ENCODE measurements at regions not wholly inside any gene's neighbourhood (a gene's known extent, or its start where the extent isn't known, plus 50 kb on each side); places are given as distances from the start of the nearest gene placed in this dataset.
A peak's percentile ranks its signal among the peaks of the same experiment; 100 is the strongest.

GRCh38 chr3:95418251-95418650, 1355.4 kb downstream of the NSUN3 start:
- no peak for DNase-seq
- in situ Hi-C loops (cut with MboI; ENCODE audit: low pct_unique_long_range_greater_than_20kb, low sequenced_read_pairs): no loop called here

DNA sequence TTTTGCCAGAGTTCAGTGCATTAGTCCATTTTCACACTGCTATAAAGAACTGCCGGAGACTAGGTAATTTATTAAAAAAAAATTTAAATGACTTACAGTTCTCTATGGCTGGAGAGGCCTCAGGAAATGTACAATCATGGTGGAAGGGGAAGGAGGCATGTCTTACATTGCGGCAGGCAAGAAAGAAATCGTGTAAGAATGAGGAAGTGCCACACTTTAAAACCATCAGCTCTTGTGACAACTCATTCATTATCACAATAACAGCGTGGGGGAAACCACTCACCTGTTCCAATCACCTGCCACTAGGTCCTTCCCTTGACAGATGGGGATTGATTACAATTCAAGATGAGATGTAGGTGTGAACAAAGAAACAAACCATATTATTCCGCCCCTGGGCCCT, 1361.4 kb downstream of the NSUN3 start:
- DNase-seq: peak; percentile 23
- in situ Hi-C loops (cut with MboI; ENCODE audit: low pct_unique_long_range_greater_than_20kb, low sequenced_read_pairs): no loop called here

GRCh38 chr3:95434491-95434890, 1371.6 kb downstream of the NSUN3 start:
- in situ Hi-C loops (cut with MboI; ENCODE audit: low pct_unique_long_range_greater_than_20kb, low sequenced_read_pairs): no loop called here
- DNase-seq: no peak

DNA sequence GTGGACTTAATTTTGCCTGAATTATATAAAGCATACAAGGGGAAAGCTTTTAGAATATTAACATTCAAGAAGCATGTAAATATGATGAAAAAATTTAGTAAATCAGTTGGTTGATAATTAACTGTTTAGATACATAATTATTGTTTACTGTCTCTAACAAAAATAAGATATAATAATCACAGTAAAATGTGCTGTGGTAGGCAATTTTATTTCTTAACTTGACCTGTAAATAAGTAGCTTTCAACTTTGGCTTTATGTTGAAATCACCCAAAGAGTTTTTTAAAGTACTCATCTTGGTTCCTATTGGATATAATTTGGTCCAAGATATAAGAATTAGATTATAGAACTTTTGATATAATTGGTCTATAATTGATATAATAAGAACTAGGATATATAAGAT, 1374.5 kb downstream of the NSUN3 start:
- in situ Hi-C loops (cut with MboI; ENCODE audit: low pct_unique_long_range_greater_than_20kb, low sequenced_read_pairs): no loop called here
- DNase-seq: no peak

GRCh38 chr3:95438274-95438673, 1375.4 kb downstream of the NSUN3 start:
- in situ Hi-C loops (cut with MboI; ENCODE audit: low pct_unique_long_range_greater_than_20kb, low sequenced_read_pairs): no loop called here

GRCh38 chr3:95442766-95443165, 1371.6 kb upstream of the EPHA6 start:
- no peak for DNase-seq
- in situ Hi-C loops (cut with MboI; ENCODE audit: low pct_unique_long_range_greater_than_20kb, low sequenced_read_pairs): no loop called here

More at GRCh38 chr3:95438274-95438673, 1375.4 kb downstream of the NSUN3 start:
- DNase-seq: no peak

DNA sequence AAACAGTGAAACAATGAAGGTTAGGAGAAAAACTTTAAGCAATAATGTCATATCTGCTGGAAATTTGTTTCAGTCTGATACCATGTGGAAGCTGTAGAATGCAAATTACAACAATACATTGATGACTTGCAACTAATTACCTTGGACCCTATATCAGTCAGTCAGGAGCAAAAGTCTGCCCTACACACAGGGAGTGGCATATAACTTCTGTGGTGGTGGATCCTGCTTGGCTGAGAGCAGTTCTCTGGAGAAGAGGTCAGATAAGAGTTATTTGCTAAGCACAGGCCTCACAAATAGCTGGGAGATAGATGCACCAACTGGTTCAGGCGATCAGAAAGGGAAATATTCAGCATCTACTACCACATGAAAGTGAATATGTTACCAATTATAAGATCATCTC, 1364.6 kb upstream of the EPHA6 start:
- in situ Hi-C loops (cut with MboI; ENCODE audit: low pct_unique_long_range_greater_than_20kb, low sequenced_read_pairs): no loop called here
- DNase-seq: no peak

- no peak for DNase-seq
- in situ Hi-C loops (cut with MboI; ENCODE audit: low pct_unique_long_range_greater_than_20kb, low sequenced_read_pairs): no loop called here
Observed at GRCh38 chr3:95453242-95453641, 1361.2 kb upstream of the EPHA6 start.

- no peak for DNase-seq
- in situ Hi-C loops (cut with MboI; ENCODE audit: low pct_unique_long_range_greater_than_20kb, low sequenced_read_pairs): no loop called here
Observed at GRCh38 chr3:95456835-95457234, 1357.6 kb upstream of the EPHA6 start.

GRCh38 chr3:95459706-95460105, 1354.7 kb upstream of the EPHA6 start:
- in situ Hi-C loops (cut with MboI; ENCODE audit: low pct_unique_long_range_greater_than_20kb, low sequenced_read_pairs): no loop called here
- DNase-seq: no peak

GRCh38 chr3:95460274-95460673, 1354.1 kb upstream of the EPHA6 start:
- no peak for DNase-seq
- in situ Hi-C loops (cut with MboI; ENCODE audit: low pct_unique_long_range_greater_than_20kb, low sequenced_read_pairs): no loop called here

- in situ Hi-C loops (cut with MboI; ENCODE audit: low pct_unique_long_range_greater_than_20kb, low sequenced_read_pairs): no loop called here
- no peak for DNase-seq
Observed at GRCh38 chr3:95462161-95462560, 1352.2 kb upstream of the EPHA6 start.

GRCh38 chr3:95464346-95464745, 1350.0 kb upstream of the EPHA6 start:
- in situ Hi-C loops (cut with MboI; ENCODE audit: low pct_unique_long_range_greater_than_20kb, low sequenced_read_pairs): no loop called here
- no peak for DNase-seq

DNA sequence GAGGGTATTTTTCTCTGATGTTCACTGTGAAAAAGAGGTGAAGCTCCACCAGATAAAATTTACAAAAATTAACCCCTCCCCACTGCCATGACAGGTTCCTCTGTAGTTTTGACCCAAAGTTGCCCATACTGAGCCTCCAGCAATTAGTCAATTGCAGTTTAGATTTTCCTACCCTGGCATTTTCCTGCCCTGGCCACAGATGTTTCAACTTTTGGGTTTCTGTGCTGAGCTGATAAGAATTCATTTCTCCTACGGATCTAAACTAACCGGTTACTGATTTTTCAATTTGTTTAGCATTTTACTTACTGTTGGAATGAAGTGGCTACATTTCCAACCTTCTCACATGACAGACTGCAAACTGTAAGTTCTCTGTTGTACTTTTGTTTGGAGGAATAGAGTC, 1346.1 kb upstream of the EPHA6 start:
- no peak for DNase-seq
- in situ Hi-C loops (cut with MboI; ENCODE audit: low pct_unique_long_range_greater_than_20kb, low sequenced_read_pairs): no loop called here

- no peak for DNase-seq
- in situ Hi-C loops (cut with MboI; ENCODE audit: low pct_unique_long_range_greater_than_20kb, low sequenced_read_pairs): no loop called here
Observed at GRCh38 chr3:95474338-95474737, 1340.1 kb upstream of the EPHA6 start.

DNA sequence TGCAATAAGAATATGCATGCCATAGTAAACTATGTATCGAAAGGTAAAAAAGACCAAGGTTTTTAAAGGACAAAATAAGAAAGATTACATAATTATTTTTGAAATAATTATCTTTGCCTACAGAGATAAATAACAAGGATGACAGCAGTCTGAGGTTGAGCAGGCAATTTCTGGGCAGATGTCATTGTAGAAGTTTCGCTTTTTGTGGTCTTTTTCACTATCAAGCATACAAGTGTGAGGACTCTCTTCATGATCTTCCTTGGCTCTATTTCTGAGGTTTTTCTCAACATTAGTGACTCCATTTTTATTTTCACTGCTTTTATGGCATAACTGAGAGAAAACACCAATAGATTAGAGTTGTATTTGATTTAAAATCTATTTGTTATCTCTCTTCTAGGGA, 1337.9 kb upstream of the EPHA6 start:
- in situ Hi-C loops (cut with MboI; ENCODE audit: low pct_unique_long_range_greater_than_20kb, low sequenced_read_pairs): no loop called here

GRCh38 chr3:95506174-95506573, 1308.2 kb upstream of the EPHA6 start:
- DNase-seq: no peak
- in situ Hi-C loops (cut with MboI; ENCODE audit: low pct_unique_long_range_greater_than_20kb, low sequenced_read_pairs): no loop called here

More for the DNA sequence above, 1337.9 kb upstream of the EPHA6 start:
- DNase-seq: no peak

DNA sequence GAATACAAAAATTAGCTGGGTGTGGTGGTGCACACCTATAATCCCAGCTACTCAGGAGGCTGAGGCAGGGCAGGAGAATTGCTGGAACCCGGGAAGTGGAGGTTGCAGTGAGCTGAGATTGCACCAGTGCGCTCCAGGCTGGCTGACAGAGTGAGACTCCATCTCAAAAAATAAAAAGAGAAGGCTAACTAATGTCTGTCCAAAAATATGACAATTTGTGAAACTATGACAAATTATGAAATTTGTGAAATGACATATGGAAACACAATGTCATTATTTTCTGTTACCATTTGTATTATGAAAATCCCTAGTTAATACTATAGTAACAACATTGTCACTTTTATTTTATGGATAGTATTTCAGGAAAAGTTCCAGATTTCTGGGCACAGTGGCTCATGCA, 1306.3 kb upstream of the EPHA6 start:
- in situ Hi-C loops (cut with MboI; ENCODE audit: low pct_unique_long_range_greater_than_20kb, low sequenced_read_pairs): no loop called here
- no peak for DNase-seq

- DNase-seq: no peak
- in situ Hi-C loops (cut with MboI; ENCODE audit: low pct_unique_long_range_greater_than_20kb, low sequenced_read_pairs): no loop called here
Observed at GRCh38 chr3:95511828-95512227, 1302.6 kb upstream of the EPHA6 start.

DNA sequence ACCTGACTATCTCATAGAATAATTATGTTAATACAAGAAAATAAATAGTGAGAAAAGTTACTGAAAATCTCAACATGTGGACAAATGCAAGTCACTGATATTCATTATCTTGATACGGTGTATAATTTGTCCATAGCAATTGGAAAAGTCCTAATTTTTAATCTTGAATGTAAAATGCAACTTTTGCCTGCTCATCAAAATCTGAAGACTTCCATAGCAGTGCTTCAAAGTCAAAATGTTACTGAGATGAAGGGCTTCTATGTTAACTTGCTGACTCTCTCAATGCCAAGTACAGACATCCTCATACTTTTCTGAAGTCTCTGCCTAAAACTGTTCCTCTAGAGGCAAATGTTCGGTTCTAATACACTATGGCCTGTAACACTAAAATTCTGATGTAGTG, 1300.1 kb upstream of the EPHA6 start:
- DNase-seq: no peak
- in situ Hi-C loops (cut with MboI; ENCODE audit: low pct_unique_long_range_greater_than_20kb, low sequenced_read_pairs): no loop called here

DNA sequence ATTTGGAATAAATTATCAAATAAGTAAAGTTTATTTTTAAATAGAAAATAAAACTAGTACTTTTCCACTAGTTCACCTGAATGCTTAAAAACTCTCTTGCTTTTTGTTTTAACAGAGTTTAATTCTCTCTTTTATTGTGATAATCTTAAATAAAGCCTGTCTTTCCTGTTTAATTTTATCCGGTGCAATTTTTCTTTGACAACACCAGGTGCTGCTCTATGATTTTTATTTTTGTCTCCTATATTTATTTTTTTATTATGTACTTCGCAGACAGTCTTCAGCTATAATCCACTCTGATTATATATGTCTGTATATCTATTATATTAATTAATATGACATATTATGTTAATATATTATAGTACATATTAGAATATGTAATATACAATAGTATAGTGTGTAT, 1293.0 kb upstream of the EPHA6 start:
- in situ Hi-C loops (cut with MboI; ENCODE audit: low pct_unique_long_range_greater_than_20kb, low sequenced_read_pairs): no loop called here
- no peak for DNase-seq

DNA sequence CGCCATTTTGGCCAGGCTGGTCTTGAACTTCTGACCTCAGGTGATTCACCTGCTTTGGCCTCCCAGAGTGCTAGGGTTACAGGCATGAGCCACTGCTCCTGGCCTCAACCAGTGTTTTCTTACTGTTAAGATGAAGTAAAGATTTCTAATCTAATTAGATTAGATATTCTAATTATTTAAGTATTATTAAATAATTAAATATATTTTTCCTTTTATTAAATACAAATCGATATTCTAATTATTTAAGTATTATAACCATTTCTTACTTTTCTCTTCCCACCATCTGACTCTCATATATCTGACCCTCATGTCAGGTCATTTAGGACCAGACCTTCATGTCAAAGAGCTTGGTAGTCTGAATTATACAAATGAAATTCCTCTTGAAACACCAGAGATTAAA, 1291.9 kb upstream of the EPHA6 start:
- in situ Hi-C loops (cut with MboI; ENCODE audit: low pct_unique_long_range_greater_than_20kb, low sequenced_read_pairs): no loop called here
- no peak for DNase-seq
